ENCODE measurements at regions not wholly inside any gene's neighbourhood (a gene's known extent, or its start where the extent isn't known, plus 50 kb on each side); places are given as distances from the start of the nearest gene placed in this dataset.

- TF ChIP-seq EZH2 (IDR thresholded peaks at IDR 0.05; ENCODE audit: borderline replicate concordance, low read length), result no peak
- no peak for TF ChIP-seq CTCF (IDR thresholded peaks at IDR 0.05; ENCODE audit: low read length)
These were observed 94.9 kb downstream of the RASSF10 start for GRCh38 chr11:13103962-13104554.

All from OCI-LY1 (cell line).